ENCODE measurements at regions not wholly inside any gene's neighbourhood (a gene's known extent, or its start where the extent isn't known, plus 50 kb on each side); places are given as distances from the start of the nearest gene placed in this dataset.

DNA sequence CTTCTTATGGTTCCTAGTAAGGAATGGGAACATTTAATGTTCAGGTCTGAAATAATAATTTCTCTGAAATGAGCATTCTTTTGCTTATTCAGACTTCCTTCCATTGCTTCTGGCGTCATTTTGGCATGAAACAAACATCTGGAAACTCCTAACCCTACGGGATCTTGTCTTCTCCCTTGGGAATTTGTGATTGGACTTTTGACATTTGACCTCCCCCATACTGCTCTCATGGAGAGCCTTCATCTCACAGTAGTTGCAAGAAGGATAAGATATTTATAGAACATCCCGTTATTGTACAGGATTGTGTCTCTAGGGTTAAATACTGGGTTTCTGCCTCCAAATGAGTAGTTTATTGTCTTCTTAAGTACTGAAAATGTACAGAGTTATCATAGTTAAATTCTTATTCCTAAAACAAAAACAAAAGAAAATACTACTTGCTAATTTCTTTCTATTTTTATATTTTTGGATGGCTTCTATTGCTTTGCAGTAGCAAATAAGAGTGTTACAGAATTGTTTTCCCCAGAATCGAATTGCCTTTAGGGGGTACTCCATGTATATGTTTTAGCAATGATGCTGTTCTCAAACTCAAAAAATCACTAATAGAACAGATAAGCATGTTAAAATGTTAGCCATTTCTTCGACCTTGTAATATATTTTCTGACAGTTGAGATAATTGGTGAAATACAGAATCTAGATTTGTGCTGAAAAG lies 366.8 kb downstream of the DLEU7 start:
- TF ChIP-seq EZH2phosphoT487 (IDR thresholded peaks at IDR 0.05; ENCODE audit: insufficient read depth, low read depth) (no peak), EZH2 (IDR thresholded peaks at IDR 0.05; ENCODE audit: insufficient read depth, poor library complexity, severe bottlenecking) (no peak)
- Histone ChIP-seq H3K36me3 (ENCODE audit: low read depth) (no peaks in the 10 kb centered on the region), H3K4me1 (ENCODE audit: insufficient read depth) (no peaks in the 10 kb centered on the region), H3K79me2 (ENCODE audit: insufficient read depth) (no peaks in the 10 kb centered on the region), H3F3A (ENCODE audit: insufficient read depth) (no peaks in the 10 kb centered on the region), H4K20me1 (ENCODE audit: insufficient read depth) (no peaks in the 10 kb centered on the region), H3K9me3 (ENCODE audit: low read depth) (no peaks in the 10 kb centered on the region), H3K9me2 (ENCODE audit: insufficient read depth) (no peaks in the 10 kb centered on the region), H3K4me2 (ENCODE audit: unreplicated experiment) (no peak overlapping the region), H3K27ac (no peak overlapping the region), H3K4me3 (no peak overlapping the region), H3K9ac (no peak overlapping the region), H3K27me3 (replicated peaks; ENCODE audit: insufficient read depth) (no peaks in the 10 kb centered on the region), H2AFZ (no peak overlapping the region)
- 43 to 45% methylated on average over 5 of the region's 5 CpGs for WGBS, 2 experiments (ENCODE audit: low coverage in 1 of 2, low lambda C conversion rate in 2 of 2, missing lambda C conversion rate in 2 of 2)
- DNase-seq = no peak
- in situ Hi-C loops (cut with MboI) = no loop called here

DNA sequence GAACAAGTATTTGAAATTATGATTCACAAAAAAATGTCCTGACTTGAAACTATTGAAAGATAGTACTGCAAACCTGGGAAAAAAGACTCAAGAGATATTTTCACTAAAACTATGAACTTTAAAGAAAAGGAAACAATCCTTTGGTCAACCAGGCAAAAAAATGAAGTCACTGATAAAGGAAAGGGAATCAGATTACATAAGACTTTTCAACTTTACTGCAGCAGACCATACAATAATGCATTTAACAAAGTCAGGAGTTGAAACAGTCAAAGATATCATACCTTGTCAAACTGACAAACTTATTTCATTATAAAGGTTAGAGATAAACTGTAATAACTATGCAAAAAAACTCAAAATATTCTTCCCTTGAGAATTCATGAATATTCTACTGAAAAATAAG lies 361.6 kb downstream of the DLEU7 start:
- no peaks in the 10 kb centered on the region for H3F3A ChIP-seq (ENCODE audit: insufficient read depth)
- H3K9me2 ChIP-seq (ENCODE audit: insufficient read depth) = no peaks in the 10 kb centered on the region
- no peak for DNase-seq
- H3K27me3 ChIP-seq (replicated peaks; ENCODE audit: insufficient read depth) = no peaks in the 10 kb centered on the region; the same call in 1 of the 2 replicates
- TF ChIP-seq EZH2 (IDR thresholded peaks at IDR 0.05; ENCODE audit: insufficient read depth, poor library complexity, severe bottlenecking) (no peak), EZH2phosphoT487 (IDR thresholded peaks at IDR 0.05; ENCODE audit: insufficient read depth, low read depth) (no peak)
- H3K4me2 ChIP-seq (ENCODE audit: unreplicated experiment) = no peak overlapping the region
- no peaks in the 10 kb centered on the region for H3K9me3 ChIP-seq (ENCODE audit: low read depth)
- H3K36me3 ChIP-seq (ENCODE audit: low read depth) = no peaks in the 10 kb centered on the region
- no peaks in the 10 kb centered on the region for H3K4me1 ChIP-seq (ENCODE audit: insufficient read depth)
- no peak overlapping the region for H3K4me3 ChIP-seq
- H3K27ac ChIP-seq = no peak overlapping the region
- in situ Hi-C loops (cut with MboI) = no loop called here
- H3K79me2 ChIP-seq (ENCODE audit: insufficient read depth) = no peaks in the 10 kb centered on the region
- H4K20me1 ChIP-seq (ENCODE audit: insufficient read depth) = no peaks in the 10 kb centered on the region
- H3K9ac ChIP-seq = no peak overlapping the region
- no peak overlapping the region for H2AFZ ChIP-seq

DNA sequence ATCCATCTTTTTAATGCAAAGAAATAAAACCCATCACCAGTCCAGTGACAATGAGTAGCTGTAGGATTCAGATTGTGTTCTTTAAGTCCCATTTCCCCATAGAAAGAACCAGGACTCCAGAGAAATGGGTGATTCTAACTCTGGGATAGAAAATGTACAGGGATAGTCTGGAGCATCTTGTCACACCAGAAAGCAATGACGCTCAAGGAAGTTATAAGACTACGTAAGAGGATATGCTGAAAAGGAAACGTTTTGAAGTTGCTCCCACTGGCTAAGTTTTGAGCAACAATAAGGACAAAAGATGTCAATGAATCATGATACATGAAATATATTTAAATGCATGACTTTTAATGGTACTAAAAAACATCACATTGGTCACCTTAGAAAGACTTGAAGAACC lies 360.1 kb downstream of the DLEU7 start:
- H3K36me3 ChIP-seq (ENCODE audit: low read depth) = no peaks in the 10 kb centered on the region
- no peak overlapping the region for H3K4me3 ChIP-seq
- no peaks in the 10 kb centered on the region for H3K9me3 ChIP-seq (ENCODE audit: low read depth)
- no peaks in the 10 kb centered on the region for H3K9me2 ChIP-seq (ENCODE audit: insufficient read depth)
- H3K4me2 ChIP-seq (ENCODE audit: unreplicated experiment) = no peak overlapping the region
- no peak for DNase-seq
- TF ChIP-seq EZH2 (IDR thresholded peaks at IDR 0.05; ENCODE audit: insufficient read depth, poor library complexity, severe bottlenecking) (no peak), EZH2phosphoT487 (IDR thresholded peaks at IDR 0.05; ENCODE audit: insufficient read depth, low read depth) (no peak)
- H3K9ac ChIP-seq = no peak overlapping the region
- H3K27ac ChIP-seq = no peak overlapping the region
- H3K4me1 ChIP-seq (ENCODE audit: insufficient read depth) = no peaks in the 10 kb centered on the region
- H2AFZ ChIP-seq = no peak overlapping the region
- no peaks in the 10 kb centered on the region for H3F3A ChIP-seq (ENCODE audit: insufficient read depth)
- H3K79me2 ChIP-seq (ENCODE audit: insufficient read depth) = no peaks in the 10 kb centered on the region
- in situ Hi-C loops (cut with MboI) = no loop called here
- no peaks in the 10 kb centered on the region; the same call in 1 of the 2 replicates for H3K27me3 ChIP-seq (replicated peaks; ENCODE audit: insufficient read depth)
- 75 to 81% methylated on average over 3 of the region's 3 CpGs for WGBS, 2 experiments (ENCODE audit: low coverage in 1 of 2, low lambda C conversion rate in 2 of 2, missing lambda C conversion rate in 2 of 2)
- H4K20me1 ChIP-seq (ENCODE audit: insufficient read depth) = no peaks in the 10 kb centered on the region

DNA sequence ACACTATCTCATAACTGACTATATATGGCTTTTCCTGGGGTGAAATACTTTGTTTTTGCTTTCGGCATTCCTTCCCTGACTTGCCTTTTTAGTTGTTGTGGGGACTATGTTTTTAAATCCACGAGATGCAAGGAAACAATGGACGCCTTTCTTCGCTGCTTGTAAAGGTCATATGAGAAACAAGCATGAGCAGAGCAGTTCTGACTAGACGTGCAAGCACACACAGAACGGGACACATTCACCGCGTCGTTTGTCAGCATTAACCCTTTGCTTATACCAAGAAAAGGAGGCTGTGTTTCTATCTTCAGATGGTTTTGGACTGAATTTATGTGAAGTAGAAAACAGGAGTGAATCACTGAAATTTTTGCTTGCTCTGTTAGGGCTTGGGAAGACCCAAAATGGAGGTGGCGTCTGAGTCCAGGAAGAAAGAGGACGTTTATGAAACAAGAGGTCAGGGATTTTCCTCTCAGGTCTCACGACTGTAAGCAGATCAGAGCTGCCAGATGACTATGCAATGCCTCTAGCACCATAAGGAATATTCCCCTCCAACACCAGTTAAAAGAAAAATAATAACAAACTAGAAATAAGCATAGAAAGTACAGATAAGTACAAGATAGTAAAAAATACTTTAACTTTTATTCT lies 358.9 kb downstream of the DLEU7 start:
- Histone ChIP-seq H3K27ac (no peak overlapping the region), H3K9me2 (ENCODE audit: insufficient read depth) (no peaks in the 10 kb centered on the region), H3K4me2 (ENCODE audit: unreplicated experiment) (no peak overlapping the region), H3K36me3 (ENCODE audit: low read depth) (no peaks in the 10 kb centered on the region), H2AFZ (peak overlapping the region; percentile 25; the same call in 1 of the 2 replicates), H3F3A (ENCODE audit: insufficient read depth) (no peaks in the 10 kb centered on the region), H3K79me2 (ENCODE audit: insufficient read depth) (no peaks in the 10 kb centered on the region), H3K4me1 (ENCODE audit: insufficient read depth) (no peaks in the 10 kb centered on the region), H3K9me3 (ENCODE audit: low read depth) (no peaks in the 10 kb centered on the region), H3K27me3 (replicated peaks; ENCODE audit: insufficient read depth) (no peaks in the 10 kb centered on the region; the same call in 1 of the 2 replicates), H3K4me3 (no peak overlapping the region), H3K9ac (no peak overlapping the region), H4K20me1 (ENCODE audit: insufficient read depth) (no peaks in the 10 kb centered on the region)
- 57 to 58% methylated on average over 12 of the region's 12 CpGs for WGBS, 2 experiments (ENCODE audit: low coverage in 1 of 2, low lambda C conversion rate in 2 of 2, missing lambda C conversion rate in 2 of 2)
- TF ChIP-seq EZH2phosphoT487 (IDR thresholded peaks at IDR 0.05; ENCODE audit: insufficient read depth, low read depth) (no peak), EZH2 (IDR thresholded peaks at IDR 0.05; ENCODE audit: insufficient read depth, poor library complexity, severe bottlenecking) (no peak)
- DNase-seq = no peak
- in situ Hi-C loops (cut with MboI) = no loop called here

Measured in GM23248 (cell line).